ENCODE measurements at regions not wholly inside any gene's neighbourhood (a gene's known extent, or its start where the extent isn't known, plus 50 kb on each side); places are given as distances from the start of the nearest gene placed in this dataset.

GRCh38 chr2:2599441-2599840 is 268.4 kb upstream of the MYT1L start:
- H3K4me3 Mint-ChIP-seq (ENCODE audit: unreplicated experiment): no peak overlapping the region
- H3K36me3 Mint-ChIP-seq (ENCODE audit: unreplicated experiment): peaks cover 5% of the 10 kb centered on the region
- no peak for TF ChIP-seq CTCF (IDR thresholded peaks at IDR 0.05; ENCODE audit: partially characterized antibody, unreplicated experiment)
- H3K27me3 Mint-ChIP-seq (ENCODE audit: unreplicated experiment): peaks cover 2% of the 10 kb centered on the region
- no peaks in the 10 kb centered on the region for H3K9me3 Mint-ChIP-seq (ENCODE audit: unreplicated experiment)
- H3K4me1 Mint-ChIP-seq (ENCODE audit: low read depth, unreplicated experiment): peaks cover 5% of the 10 kb centered on the region
- H3K27ac Mint-ChIP-seq (ENCODE audit: unreplicated experiment): no peak overlapping the region
- DNase-seq: no peak

GRCh38 chr2:2597712-2598111 is 266.6 kb upstream of the MYT1L start:
- Mint-ChIP-seq H3K9me3 (ENCODE audit: unreplicated experiment) (no peaks in the 10 kb centered on the region), H3K27me3 (ENCODE audit: unreplicated experiment) (peaks cover 2% of the 10 kb centered on the region), H3K4me3 (ENCODE audit: unreplicated experiment) (no peak overlapping the region), H3K36me3 (ENCODE audit: unreplicated experiment) (peaks cover 12% of the 10 kb centered on the region), H3K4me1 (ENCODE audit: low read depth, unreplicated experiment) (peaks cover 4% of the 10 kb centered on the region), H3K27ac (ENCODE audit: unreplicated experiment) (no peak overlapping the region)
- DNase-seq: no peak
- no peak for TF ChIP-seq CTCF (IDR thresholded peaks at IDR 0.05; ENCODE audit: partially characterized antibody, unreplicated experiment)

GRCh38 chr2:2591542-2591940 is 260.5 kb upstream of the MYT1L start:
- no peak for TF ChIP-seq CTCF (IDR thresholded peaks at IDR 0.05; ENCODE audit: partially characterized antibody, unreplicated experiment)
- peaks cover 15% of the 10 kb centered on the region for H3K36me3 Mint-ChIP-seq (ENCODE audit: unreplicated experiment)
- peaks cover 3% of the 10 kb centered on the region for H3K4me1 Mint-ChIP-seq (ENCODE audit: low read depth, unreplicated experiment)
- no peak for DNase-seq
- no peaks in the 10 kb centered on the region for H3K27me3 Mint-ChIP-seq (ENCODE audit: unreplicated experiment)
- H3K4me3 Mint-ChIP-seq (ENCODE audit: unreplicated experiment): no peak overlapping the region
- no peak overlapping the region for H3K27ac Mint-ChIP-seq (ENCODE audit: unreplicated experiment)
- H3K9me3 Mint-ChIP-seq (ENCODE audit: unreplicated experiment): peaks cover 2% of the 10 kb centered on the region

GRCh38 chr2:2590841-2591541 is 259.9 kb upstream of the MYT1L start:
- peaks cover 2% of the 10 kb centered on the region for H3K9me3 Mint-ChIP-seq (ENCODE audit: unreplicated experiment)
- no peak for DNase-seq
- TF ChIP-seq CTCF (IDR thresholded peaks at IDR 0.05; ENCODE audit: partially characterized antibody, unreplicated experiment): no peak
- H3K4me3 Mint-ChIP-seq (ENCODE audit: unreplicated experiment): no peak overlapping the region
- no peaks in the 10 kb centered on the region for H3K27me3 Mint-ChIP-seq (ENCODE audit: unreplicated experiment)
- H3K4me1 Mint-ChIP-seq (ENCODE audit: low read depth, unreplicated experiment): peaks cover 3% of the 10 kb centered on the region
- no peak overlapping the region for H3K27ac Mint-ChIP-seq (ENCODE audit: unreplicated experiment)
- peaks cover 15% of the 10 kb centered on the region for H3K36me3 Mint-ChIP-seq (ENCODE audit: unreplicated experiment)

GRCh38 chr2:2590141-2590540 is 259.1 kb upstream of the MYT1L start:
- TF ChIP-seq CTCF (IDR thresholded peaks at IDR 0.05; ENCODE audit: partially characterized antibody, unreplicated experiment): no peak
- no peak for DNase-seq
- Mint-ChIP-seq H3K4me1 (ENCODE audit: low read depth, unreplicated experiment) (peaks cover 3% of the 10 kb centered on the region), H3K4me3 (ENCODE audit: unreplicated experiment) (no peak overlapping the region), H3K9me3 (ENCODE audit: unreplicated experiment) (peaks cover 2% of the 10 kb centered on the region), H3K27me3 (ENCODE audit: unreplicated experiment) (no peaks in the 10 kb centered on the region), H3K36me3 (ENCODE audit: unreplicated experiment) (peaks cover 13% of the 10 kb centered on the region), H3K27ac (ENCODE audit: unreplicated experiment) (no peak overlapping the region)

Data from glutamatergic neuron (in vitro differentiated cells).